NCI-H1105 (cell line): ENCODE measurements at regions not wholly inside any gene's neighbourhood (a gene's known extent, or its start where the extent isn't known, plus 50 kb on each side); places are given as distances from the start of the nearest gene placed in this dataset.
A peak's percentile ranks its signal among the peaks of the same experiment; 100 is the strongest.

Source experiments
- DNase-seq: peaks from one replicate; lab custom pipeline; 2025; lab: John Stamatoyannopoulos, UW

GRCh38 chr4:14841801-14842768, 160.2 kb upstream of the CPEB2 start:
- DNase-seq: no peak

GRCh38 chr4:14842964-14843630, 159.2 kb upstream of the CPEB2 start:
- DNase-seq: no peak

DNA sequence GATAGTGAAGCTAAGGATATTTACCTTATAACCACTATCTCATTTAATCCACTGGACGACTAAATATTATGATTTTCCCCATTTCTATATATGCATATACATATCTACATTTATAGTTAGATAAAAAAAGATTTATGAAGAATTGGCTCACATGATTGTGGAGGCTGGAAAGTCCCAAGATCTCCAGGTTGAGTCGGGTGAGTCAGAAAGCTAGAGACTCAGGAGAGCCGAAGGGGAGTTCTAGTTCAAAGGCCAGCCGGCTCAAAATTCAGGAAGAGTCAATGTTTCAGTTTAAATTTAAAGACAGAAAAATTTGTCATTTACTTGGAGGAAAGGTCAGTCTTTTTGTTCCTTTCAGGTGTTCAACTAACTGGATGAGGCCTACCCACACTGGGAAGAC, 158.2 kb upstream of the CPEB2 start:
- no peak for DNase-seq

DNA sequence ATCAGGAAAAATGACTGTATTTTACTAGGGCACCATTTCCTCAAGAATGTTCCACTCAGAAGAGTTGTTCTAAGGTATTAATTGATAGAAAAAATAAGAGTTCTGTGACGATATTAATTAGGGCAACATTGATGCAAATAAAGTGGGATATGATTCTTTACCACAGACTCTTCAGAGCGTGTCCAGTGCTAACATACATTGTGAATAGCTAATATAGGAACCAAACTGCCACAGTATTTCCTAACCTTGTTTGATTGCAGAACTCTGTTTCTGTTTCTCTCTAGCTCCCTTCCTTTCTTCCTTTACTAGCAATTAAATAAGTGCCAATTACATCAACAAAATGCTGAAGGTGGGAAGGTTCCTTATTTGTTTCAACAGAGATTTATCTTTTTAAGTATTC, 154.1 kb upstream of the CPEB2 start:
- DNase-seq: no peak

DNA sequence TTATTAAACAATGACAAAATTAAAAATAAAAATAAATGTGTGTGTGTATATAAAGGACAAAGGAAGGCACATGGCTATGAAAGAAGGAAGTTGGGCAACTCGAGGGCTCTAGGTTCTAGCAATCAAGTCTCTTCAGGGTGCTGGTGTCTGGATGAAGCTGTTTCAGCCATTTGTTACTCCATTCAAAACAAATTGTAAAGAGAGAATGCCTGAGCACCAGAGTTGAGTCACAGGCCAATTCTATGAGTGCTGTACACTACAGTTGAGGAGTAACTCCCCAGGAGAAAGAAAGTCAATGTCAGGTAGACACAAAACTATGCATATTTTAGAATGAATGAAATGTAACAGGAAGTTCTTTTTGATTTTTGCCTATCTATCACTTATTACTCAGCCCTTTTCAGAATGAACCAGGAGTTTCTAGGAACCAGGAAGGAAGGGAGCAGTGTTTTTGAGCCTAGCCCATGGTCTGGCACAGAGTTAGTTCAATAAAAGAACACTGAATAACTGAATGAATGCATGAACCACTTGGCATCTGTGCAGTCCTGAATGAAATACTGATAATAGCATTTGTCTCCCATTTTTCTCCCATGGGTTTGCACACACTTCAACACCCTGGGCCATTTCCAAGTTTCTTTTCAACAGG, 151.7 kb upstream of the CPEB2 start:
- DNase-seq: no peak

DNA sequence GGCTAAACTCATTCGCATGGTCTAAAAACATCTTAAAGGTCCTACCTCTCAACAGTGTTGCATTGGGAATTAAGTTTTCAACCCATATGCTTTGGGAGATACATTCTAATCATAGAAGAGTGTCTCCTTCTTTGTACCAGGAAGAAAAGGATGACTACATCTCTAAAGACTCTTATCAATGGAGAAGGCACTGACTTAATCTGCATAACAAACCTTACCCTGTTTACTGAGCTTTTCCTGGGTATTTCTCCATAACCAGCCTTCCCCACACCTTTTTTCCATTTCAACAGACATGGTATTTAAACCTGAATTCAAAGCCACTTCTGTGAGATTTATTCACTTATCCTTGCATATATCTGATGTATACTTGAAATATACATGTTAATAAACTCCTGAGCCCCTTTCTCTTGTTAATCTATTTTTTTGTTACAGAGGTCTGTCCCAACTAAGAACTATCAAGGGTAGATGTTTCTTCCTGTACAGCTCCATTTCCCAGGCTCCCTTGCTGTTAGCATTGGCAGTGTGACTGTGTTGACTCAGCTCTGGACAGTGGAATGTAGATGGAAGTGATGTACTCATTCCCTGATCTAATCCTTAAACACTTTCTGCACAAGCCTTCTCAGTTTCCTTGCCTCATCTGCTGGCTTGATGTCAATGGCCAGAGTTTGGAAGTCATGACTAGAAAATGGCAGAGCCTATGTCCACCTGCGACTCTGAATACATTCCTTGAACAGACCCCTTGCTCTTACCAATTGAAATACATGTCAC, 148.9 kb upstream of the CPEB2 start:
- no peak for DNase-seq

GRCh38 chr4:14855719-14856061, 146.6 kb upstream of the CPEB2 start:
- DNase-seq: no peak

DNA sequence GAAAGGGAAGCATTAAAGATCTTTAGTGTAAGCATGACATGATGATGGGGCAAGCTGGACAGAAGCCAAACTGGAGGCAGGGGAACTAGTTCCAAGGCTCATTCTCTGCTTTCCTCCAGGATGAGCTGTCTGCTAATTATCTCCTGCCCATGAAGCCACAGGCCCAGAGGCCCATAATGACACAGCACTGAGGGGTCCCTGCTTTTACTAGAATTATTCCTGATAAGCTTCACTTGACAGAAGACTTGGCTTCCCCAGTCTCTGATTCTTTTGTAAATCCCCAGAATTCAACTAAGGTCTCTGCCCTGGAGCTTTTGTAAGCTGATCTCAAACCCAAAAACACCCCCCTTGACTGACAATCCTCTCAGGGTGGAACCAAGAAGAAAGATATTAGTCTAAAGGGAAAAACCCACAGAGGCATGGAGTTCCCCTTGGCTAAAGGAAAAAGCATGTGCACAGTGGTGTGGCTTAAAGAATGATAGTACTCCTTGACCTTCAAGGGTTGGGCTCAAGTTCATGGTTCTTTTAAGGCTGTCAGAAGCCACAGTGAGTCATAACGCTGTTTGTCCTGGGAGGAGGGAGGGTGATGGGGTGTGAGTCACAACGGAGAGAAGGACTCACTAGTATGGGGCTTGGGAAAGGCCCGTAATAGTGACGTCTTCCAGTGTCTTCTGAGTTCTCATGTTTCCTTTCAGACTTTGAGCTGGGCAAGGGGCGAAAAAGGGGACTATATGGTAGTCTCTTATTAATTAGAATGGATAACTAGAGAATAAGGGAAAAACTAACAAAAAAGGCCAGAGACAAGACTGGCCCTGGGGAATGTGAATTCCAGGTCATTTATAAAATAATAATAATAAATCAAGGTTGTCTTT, 146.0 kb upstream of the CPEB2 start:
- no peak for DNase-seq

DNA sequence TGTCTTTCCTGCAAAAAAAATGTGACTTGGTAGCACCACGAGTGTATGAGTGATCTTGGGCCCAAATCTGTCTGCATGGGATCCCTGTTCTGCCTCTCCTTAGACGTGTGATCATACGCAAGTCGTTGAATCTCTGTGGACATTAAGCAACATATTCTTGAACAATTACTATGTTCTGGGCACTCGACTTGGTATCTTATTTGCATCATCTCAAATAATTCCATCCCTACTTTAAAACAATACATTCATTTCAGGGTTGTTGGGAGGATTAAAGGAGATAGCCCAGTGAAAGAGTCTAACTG, 145.4 kb upstream of the CPEB2 start:
- DNase-seq: no peak

DNA sequence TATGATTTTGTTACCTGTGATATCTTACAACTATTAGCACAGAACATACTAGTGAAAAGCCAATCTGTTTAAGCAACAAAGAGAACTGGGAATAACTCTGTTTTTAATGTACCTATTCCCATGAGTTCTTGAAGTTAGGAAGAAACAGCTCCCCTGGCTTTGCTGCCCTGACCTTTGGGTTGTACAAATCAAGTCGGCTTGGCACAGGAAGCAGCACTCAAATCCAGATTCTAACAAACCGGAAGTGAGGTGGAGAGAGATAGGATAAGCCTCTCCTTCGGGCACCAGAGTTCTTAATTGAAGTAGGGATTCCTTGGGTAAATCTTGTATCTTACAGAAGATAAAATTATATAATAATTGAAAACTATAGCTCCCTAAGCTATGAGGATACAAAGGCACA, 144.8 kb upstream of the CPEB2 start:
- no peak for DNase-seq

DNA sequence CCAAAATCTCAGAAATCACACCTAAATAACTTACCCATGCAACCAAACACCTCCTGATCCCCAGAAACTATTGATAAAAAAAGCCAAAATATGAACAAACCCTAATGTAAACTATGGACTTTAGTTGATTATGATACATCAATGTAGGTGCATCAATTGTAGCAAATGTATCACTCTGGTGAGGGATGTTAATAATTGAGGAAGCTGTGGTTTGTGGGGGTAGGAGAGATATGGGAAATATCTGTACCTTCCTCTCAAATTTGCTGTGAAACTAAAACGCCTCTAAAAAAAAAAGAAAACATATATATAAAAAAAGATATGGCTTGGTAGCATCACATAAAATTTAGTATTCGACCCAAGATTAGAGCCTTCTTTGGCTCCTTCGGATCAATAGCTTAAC, 144.3 kb upstream of the CPEB2 start:
- DNase-seq: no peak

DNA sequence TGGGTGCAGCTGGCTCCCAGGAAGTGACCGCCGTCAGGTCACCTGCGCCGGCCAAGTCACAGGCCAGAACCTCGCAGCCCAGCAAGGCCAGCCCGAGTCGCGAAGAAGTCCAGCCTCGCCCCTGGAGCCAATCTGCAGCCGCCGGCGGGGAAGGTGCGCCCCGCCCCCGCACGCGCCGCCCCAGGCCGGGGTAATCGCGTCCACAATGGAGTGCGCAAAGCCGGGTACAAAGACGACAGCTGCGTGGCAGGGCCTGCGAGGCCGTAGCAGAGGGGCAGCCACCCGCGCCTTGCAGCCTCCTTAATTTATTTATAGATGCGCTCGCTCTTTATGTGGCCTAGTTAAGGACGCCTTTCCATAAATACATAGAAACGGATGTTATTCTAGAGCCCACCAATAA, 139.4 kb upstream of the CPEB2 start:
- DNase-seq: no peak

- DNase-seq: no peak
Observed at GRCh38 chr4:14863418-14864364, 138.6 kb upstream of the CPEB2 start.

DNA sequence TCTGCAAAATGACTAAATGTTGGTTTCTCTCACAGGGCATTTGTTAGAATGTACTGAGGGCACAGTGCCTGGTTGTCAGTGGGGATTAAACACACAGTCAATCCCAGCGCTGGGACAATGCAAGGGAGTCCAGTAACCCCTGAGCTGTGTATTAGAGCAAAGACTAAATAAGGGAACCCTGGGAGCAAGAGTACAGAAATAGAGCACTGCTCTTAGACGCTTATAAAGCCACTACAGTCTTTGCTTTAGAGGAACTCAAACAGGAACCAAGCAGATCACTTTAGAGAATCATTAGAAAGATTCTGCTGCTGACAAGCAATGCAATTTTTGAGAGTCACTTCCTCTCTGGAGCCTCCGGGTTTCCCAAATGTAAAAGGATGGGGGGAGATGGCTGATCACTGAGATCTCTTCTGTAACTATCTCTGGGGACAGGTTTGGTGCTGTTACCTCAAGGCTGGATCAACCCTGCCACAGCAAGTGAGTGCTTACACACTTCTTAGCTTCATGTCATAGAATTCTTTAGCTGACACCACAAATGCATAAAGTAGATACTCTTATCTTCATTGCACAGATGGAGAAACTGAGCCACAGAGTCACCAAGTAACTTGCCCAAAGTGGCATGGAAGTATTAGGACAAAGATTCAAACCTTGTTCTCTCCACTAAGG, 137.8 kb upstream of the CPEB2 start:
- no peak for DNase-seq

DNA sequence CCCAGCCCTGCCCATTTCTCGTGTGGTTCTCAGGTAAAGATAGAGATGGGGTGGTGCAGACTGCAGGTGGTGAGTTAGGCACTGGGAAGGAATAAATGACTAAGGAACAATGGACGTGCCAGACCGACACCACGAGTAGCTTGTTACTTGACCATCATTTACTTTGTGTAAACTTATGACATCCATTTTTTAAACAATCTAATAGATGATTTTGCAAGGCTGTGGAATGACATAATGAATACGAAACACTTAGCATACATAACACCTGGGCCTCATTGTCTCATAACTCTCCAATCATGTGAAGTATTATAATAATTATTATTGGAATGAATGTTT, 137.3 kb upstream of the CPEB2 start:
- DNase-seq: no peak

DNA sequence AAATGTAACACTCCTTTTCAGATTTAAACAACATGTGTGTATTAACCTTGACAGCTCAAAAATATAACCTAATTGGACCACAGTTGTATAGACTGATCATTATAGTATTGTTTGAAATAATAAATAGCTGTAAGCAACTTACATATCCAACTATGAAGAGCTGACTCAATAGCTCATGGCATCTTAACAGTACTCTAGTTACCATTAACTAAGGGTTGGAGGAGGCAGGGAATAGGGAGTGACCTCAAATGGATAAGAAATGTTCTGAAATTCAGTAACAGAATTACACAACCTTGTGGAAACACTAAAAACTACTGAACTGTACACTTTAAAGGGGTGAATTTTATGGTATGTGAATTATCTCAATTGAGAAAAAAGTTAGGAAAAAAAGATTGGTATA, 136.5 kb upstream of the CPEB2 start:
- DNase-seq: no peak

GRCh38 chr4:14867847-14868246, 134.4 kb upstream of the CPEB2 start:
- peak; percentile 12 for DNase-seq

GRCh38 chr4:14868426-14869395, 133.6 kb upstream of the CPEB2 start:
- no peak for DNase-seq
